Activated CD4-positive, alpha-beta T cell treated with anti-CD3 and anti-CD28 coated beads for 48 hours (primary cell): ENCODE measurements at regions not wholly inside any gene's neighbourhood (a gene's known extent, or its start where the extent isn't known, plus 50 kb on each side); places are given as distances from the start of the nearest gene placed in this dataset.

Source experiments
- DNase-seq: peaks from one replicate; pipeline ENCODE4 v3.0.0-alpha.2; 2020

GRCh38 chr4:123955167-123955800, 558.7 kb downstream of the SPRY1 start:
- no peak for DNase-seq

- no peak for DNase-seq
These were observed 559.6 kb downstream of the SPRY1 start for GRCh38 chr4:123956204-123956603.

- DNase-seq = no peak
These were observed 570.6 kb downstream of the SPRY1 start for GRCh38 chr4:123966990-123967769.

GRCh38 chr4:123972031-123972430, 575.4 kb downstream of the SPRY1 start:
- no peak for DNase-seq

GRCh38 chr4:123974386-123975149, 578.0 kb downstream of the SPRY1 start:
- no peak for DNase-seq

- no peak for DNase-seq
These were observed 579.7 kb downstream of the SPRY1 start for GRCh38 chr4:123976285-123976684.

GRCh38 chr4:123976819-123977218, 580.2 kb downstream of the SPRY1 start:
- no peak for DNase-seq

- no peak for DNase-seq
These were observed 581.1 kb downstream of the SPRY1 start for GRCh38 chr4:123977641-123978081.

GRCh38 chr4:123978637-123979036, 582.0 kb downstream of the SPRY1 start:
- no peak for DNase-seq

- DNase-seq = no peak
These were observed 584.2 kb downstream of the SPRY1 start for GRCh38 chr4:123980736-123981300.

- no peak for DNase-seq
These were observed 588.3 kb downstream of the SPRY1 start for GRCh38 chr4:123984886-123985285.

- no peak for DNase-seq
These were observed 589.7 kb downstream of the SPRY1 start for GRCh38 chr4:123986268-123986798.

GRCh38 chr4:123987408-123987807, 590.8 kb downstream of the SPRY1 start:
- DNase-seq = no peak

GRCh38 chr4:123990310-123990870, 593.8 kb downstream of the SPRY1 start:
- no peak for DNase-seq

- no peak for DNase-seq
These were observed 598.3 kb downstream of the SPRY1 start for GRCh38 chr4:123994917-123995316.

GRCh38 chr4:123995936-123996335, 599.3 kb downstream of the SPRY1 start:
- DNase-seq = no peak

- DNase-seq = no peak
These were observed 600.3 kb downstream of the SPRY1 start for GRCh38 chr4:123996718-123997510.

GRCh38 chr4:123997776-123998449, 601.3 kb downstream of the SPRY1 start:
- no peak for DNase-seq

- DNase-seq = no peak
These were observed 603.6 kb downstream of the SPRY1 start for GRCh38 chr4:124000233-124000632.

GRCh38 chr4:124015766-124016165, 619.2 kb downstream of the SPRY1 start:
- DNase-seq = no peak

GRCh38 chr4:124017185-124017785, 620.7 kb downstream of the SPRY1 start:
- DNase-seq = no peak
